Uterus (tissue), 3 donors: ENCODE measurements at regions not wholly inside any gene's neighbourhood (a gene's known extent, or its start where the extent isn't known, plus 50 kb on each side); places are given as distances from the start of the nearest gene placed in this dataset.
"Not testable (repeated sequence)": the region's sequence is repeated elsewhere in the genome, so short reads cannot be mapped to it uniquely, and the experiment has no call there.

Source experiments
- DNase-seq, 2 donors: peaks; one replicate each; pipeline ENCODE4 v3.0.0-alpha.2; 2019 to 2020
- H3K27ac ChIP-seq, 2 donors: fragments of 200-600 bp; sonication (generic); 1 replicate in 1 of 2; 2 replicates in 1 of 2; pipeline ENCODE4 v1.5.1; 2016 to 2018
- H3K27me3 ChIP-seq, 2 donors: fragments of 200-600 bp; sonication (generic); one replicate each; pipeline ENCODE4 v1.5.1; 2018 to 2019; ENCODE audit warnings: control low read depth in 1 of 2
- H3K36me3 ChIP-seq, 2 donors: fragments of 200-600 bp; sonication (generic); one replicate each; pipeline ENCODE4 v1.5.1; 2019; ENCODE audit warnings: control low read depth in 1 of 2
- H3K4me1 ChIP-seq, 2 donors: fragments of 200-600 bp; sonication (generic); one replicate each; pipeline ENCODE4 v1.5.1; 2018 to 2019; ENCODE audit warnings: control low read depth in 1 of 2
- H3K4me3 ChIP-seq, 2 donors: fragments of 200-600 bp; sonication (generic); 1 replicate in 1 of 2; 2 replicates in 1 of 2; pipeline ENCODE4 v1.5.1; 2018 to 2019; ENCODE audit warnings: mild to moderate bottlenecking in 1 of 2
- H3K9me3 ChIP-seq, 2 donors: fragments of 200-600 bp; sonication (generic); one replicate each; pipeline ENCODE4 v1.5.1; 2019; ENCODE audit warnings: control low read depth in 1 of 2
- POLR2A ChIP-seq, 2 donors: fragments of 450-650 bp; IDR thresholded peaks; one replicate each; pipeline ENCODE4 v1.6.1; 2016; ENCODE audit warnings: antibody characterized with exemption in 2 of 2, mild to moderate bottlenecking in 1 of 2, moderate library complexity in 1 of 2
- intact Hi-C: fragments of 100-400 bp; cut with DNase I; formaldehyde crosslinking; loops from one replicate; pipeline ENCODE4 v1.15.1; 2023; ENCODE audit warnings: low total_unique reads
- TF ChIP-seq, protein P1 (sequence below), 4 experiments: fragments of 200-600 bp in 2 of 4; fragments of 450-650 bp in 2 of 4; sonication (generic) in 2 of 4; IDR thresholded peaks; one replicate each; pipeline ENCODE4 v1.5.1; 2016 to 2019; ENCODE audit warnings: antibody characterized with exemption in 4 of 4, mild to moderate bottlenecking in 2 of 4, moderate library complexity in 1 of 4
- donor health status: DM: yes; HTN: yes; CAD: no.

DNA sequence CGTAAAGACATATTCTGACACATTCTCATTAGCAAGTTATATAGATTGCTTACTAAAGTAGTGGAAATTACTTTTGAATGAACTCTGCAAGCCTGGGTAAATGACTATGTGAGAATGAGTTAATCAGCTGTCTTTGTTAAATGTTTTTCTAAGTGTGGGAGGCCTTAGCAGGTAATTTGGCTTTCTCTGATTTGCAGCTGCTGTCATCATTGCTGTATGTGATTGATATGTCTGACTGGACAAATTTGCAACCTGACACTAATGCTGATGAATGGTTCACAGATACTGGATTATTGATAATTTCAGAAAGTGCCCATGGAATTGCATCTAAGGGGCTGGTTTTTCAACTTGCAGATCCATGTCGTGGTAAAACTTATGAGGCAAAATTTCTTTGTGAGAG is 372.2 kb upstream of the SGO1 start:
- H3K4me3 ChIP-seq, result no peak overlapping the region
- no peaks in the 10 kb centered on the region for H3K4me1 ChIP-seq
- H3K27me3 ChIP-seq, result no peaks in the 10 kb centered on the region
- no peaks in the 10 kb centered on the region for H3K9me3 ChIP-seq
- DNase-seq, result no peak
- no peaks in the 10 kb centered on the region for H3K36me3 ChIP-seq
- TF ChIP-seq, protein P1, sequence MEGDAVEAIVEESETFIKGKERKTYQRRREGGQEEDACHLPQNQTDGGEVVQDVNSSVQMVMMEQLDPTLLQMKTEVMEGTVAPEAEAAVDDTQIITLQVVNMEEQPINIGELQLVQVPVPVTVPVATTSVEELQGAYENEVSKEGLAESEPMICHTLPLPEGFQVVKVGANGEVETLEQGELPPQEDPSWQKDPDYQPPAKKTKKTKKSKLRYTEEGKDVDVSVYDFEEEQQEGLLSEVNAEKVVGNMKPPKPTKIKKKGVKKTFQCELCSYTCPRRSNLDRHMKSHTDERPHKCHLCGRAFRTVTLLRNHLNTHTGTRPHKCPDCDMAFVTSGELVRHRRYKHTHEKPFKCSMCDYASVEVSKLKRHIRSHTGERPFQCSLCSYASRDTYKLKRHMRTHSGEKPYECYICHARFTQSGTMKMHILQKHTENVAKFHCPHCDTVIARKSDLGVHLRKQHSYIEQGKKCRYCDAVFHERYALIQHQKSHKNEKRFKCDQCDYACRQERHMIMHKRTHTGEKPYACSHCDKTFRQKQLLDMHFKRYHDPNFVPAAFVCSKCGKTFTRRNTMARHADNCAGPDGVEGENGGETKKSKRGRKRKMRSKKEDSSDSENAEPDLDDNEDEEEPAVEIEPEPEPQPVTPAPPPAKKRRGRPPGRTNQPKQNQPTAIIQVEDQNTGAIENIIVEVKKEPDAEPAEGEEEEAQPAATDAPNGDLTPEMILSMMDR (IDR thresholded peaks at IDR 0.05), result no peak
- TF ChIP-seq POLR2A (IDR thresholded peaks at IDR 0.05), result no peak
- intact Hi-C loops, result no loop called here
- no peak overlapping the region for H3K27ac ChIP-seq

DNA sequence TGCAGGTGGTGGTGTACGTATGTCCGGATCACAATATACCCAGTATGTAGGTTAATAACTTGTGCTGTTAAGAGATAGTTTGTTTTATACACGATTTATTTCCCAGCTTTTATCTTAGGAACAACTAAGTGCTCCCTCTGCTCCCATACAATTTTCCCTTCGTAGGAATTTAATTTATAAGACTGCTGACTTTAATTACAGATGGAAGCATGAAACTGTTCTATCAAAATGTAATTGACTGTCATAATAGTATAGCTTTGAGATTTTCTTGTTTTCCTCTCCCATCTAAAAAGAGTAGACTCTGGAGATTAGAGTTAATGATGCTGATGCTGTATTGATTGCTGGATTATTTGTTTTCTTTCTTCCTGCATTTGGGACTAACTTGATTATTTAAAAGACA is 370.7 kb upstream of the SGO1 start:
- H3K4me3 ChIP-seq, result no peak overlapping the region
- no peaks in the 10 kb centered on the region for H3K36me3 ChIP-seq
- DNase-seq, result no peak
- no peaks in the 10 kb centered on the region for H3K27me3 ChIP-seq
- no peaks in the 10 kb centered on the region for H3K9me3 ChIP-seq
- H3K4me1 ChIP-seq, result no peaks in the 10 kb centered on the region
- H3K27ac ChIP-seq, result no peak overlapping the region
- TF ChIP-seq, protein P1 (IDR thresholded peaks at IDR 0.05), result no peak
- no peak for TF ChIP-seq POLR2A (IDR thresholded peaks at IDR 0.05)
- intact Hi-C loops, result no loop called here

DNA sequence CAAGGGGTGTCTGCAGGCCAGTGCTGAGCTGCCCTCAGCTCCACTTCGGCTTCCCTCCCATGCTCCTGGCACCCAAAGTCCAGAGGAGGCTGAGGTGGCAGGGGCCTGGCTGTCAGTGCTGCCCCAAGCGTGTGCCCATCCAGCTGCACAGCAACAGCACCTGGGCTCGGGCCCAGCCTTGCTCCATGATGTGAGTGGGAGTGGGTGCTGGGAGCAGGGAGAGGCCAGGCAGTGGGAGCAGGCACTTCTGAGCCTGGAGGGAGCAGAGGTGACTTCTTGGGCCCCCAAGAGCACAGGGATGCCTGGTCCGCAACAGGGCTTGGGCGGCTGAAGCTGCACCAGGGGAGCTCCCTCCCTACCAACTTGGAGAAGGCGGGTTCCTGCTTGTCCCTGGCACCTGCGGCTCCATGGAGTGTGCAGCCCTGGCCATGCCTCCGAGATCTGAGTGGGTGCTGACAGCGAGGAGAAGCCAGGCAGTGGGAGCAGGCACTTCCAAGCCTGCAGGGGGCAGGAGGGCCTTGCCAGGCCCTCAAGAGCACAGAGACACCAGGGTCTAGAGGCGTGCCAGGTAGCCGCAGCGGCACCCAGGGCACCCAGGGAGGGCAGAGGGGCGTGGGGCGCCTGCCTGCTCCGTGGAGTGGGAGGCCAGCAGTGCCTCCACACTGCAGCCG is 366.7 kb upstream of the SGO1 start:
- no peak for TF ChIP-seq POLR2A (IDR thresholded peaks at IDR 0.05)
- TF ChIP-seq, protein P1 (IDR thresholded peaks at IDR 0.05), result no peak
- intact Hi-C loops, result no loop called here

DNA sequence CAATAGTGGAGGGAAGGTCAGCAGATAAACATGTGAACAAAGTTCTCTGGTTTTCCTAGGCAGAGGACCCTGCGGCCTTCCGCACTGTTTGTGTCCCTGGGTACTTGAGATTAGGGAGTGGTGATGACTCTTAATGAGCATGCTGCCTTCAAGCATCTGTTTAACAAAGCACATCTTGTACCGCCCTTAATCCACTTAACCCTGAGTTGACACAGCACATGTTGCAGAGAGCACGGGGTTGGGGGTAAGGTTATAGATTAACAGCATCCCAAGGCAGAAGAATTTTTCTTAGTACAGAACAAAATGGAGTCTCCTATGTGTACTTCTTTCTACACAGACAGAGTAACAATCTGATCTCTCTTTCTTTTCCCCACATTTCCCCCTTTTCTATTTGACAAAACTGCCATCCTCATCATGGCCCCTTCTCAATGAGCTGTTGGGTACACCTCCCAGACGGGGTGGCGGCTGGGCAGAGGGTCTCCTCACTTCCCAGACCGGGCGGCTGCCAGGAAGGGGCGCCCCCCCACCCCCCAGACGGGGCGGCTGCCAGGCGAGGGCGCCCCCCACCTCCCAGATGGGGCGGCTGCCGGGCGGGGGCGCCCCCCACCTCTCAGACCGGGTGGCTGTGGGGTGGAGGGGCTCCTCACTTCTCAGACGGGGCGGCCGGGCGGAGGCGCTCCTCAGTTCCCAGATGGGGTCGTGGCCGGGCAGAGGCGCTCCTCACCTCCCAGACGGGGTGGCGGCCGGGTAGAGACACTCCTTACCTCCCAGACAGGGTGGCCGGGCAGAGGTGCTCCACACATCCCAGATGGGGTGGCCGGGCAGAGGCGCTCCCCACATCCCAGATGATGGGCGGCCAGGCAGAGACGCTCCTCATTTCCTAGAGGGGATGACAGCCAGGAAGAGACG is 361.6 kb upstream of the SGO1 start:
- DNase-seq, intact Hi-C loops, H3K27me3 ChIP-seq, H3K4me3 ChIP-seq, H3K36me3 ChIP-seq, H3K4me1 ChIP-seq, H3K27ac ChIP-seq, H3K9me3 ChIP-seq: not testable (repeated sequence)

More for the DNA sequence above, 366.7 kb upstream of the SGO1 start:
- Histone ChIP-seq H3K4me1 (no peaks in the 10 kb centered on the region), H3K27me3 (no peaks in the 10 kb centered on the region), H3K4me3 (no peak overlapping the region), H3K36me3 (no peaks in the 10 kb centered on the region), H3K27ac (no peak overlapping the region), H3K9me3 (no peaks in the 10 kb centered on the region)
- no peak for DNase-seq

DNA sequence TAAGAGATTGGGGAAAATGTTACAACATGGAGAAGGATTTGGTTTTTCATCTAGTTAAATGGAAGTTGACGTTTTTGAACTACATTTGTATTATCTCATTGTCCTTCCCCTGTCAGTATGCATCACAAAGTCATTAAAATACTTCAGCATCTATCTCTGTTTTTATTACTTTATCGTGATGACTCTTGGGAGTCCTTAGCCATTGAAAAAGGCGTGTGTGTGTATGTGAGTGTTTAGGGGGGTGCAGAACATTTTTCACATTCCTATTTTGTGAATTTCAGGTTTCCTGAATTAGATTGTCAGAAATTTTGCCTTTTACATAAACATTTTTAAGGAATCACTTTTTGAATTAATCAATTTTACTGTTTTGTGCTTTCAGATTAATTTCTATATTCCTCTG is 360.6 kb upstream of the SGO1 start:
- Histone ChIP-seq H3K27me3 (no peaks in the 10 kb centered on the region), H3K9me3 (no peaks in the 10 kb centered on the region), H3K36me3 (no peaks in the 10 kb centered on the region), H3K27ac (no peak overlapping the region), H3K4me3 (no peak overlapping the region), H3K4me1 (no peaks in the 10 kb centered on the region)
- no peak for DNase-seq
- TF ChIP-seq, protein P1 (IDR thresholded peaks at IDR 0.05), result no peak
- TF ChIP-seq POLR2A (IDR thresholded peaks at IDR 0.05), result no peak
- intact Hi-C loops, result no loop called here
